ENCODE measurements at regions not wholly inside any gene's neighbourhood (a gene's known extent, or its start where the extent isn't known, plus 50 kb on each side); places are given as distances from the start of the nearest gene placed in this dataset.

DNA sequence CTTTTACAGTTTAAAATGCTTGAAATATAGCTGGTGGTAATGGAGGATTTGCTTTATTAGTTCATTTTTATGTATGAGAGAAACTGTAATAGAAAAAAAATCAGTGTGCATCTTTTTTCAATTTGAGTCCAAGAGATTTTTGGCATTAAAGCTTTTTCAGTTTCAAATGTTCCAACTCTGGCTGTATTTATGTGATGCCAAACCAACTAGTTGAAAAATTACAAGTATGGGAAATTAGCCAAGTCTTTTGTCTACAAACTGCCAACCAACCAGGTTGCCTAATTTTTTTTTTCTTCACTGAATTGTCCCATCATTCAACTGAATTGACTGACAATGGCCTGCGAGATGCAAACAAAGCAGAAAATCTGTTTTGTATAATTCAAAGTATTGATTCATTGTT lies 95.7 kb downstream of the ICOS start:
- H3K27me3 Mint-ChIP-seq = no peaks in the 10 kb centered on the region
- peaks cover 2% of the 10 kb centered on the region for H3K4me1 Mint-ChIP-seq

GRCh38 chr2:204033611-204034495 lies 97.3 kb downstream of the ICOS start:
- H3K36me3 Mint-ChIP-seq = no peaks in the 10 kb centered on the region
- ATAC-seq (ENCODE audit: low read depth) = no peak
- H3K27ac Mint-ChIP-seq = no peak overlapping the region
- H3K27me3 Mint-ChIP-seq = peaks cover 2% of the 10 kb centered on the region
- DNase-seq (ENCODE audit: low spot score in 2 of 2) = no peak
- no peaks in the 10 kb centered on the region for H3K9me3 Mint-ChIP-seq
- H3K4me1 Mint-ChIP-seq = no peaks in the 10 kb centered on the region
- no peak overlapping the region for H3K4me3 Mint-ChIP-seq

More for the DNA sequence above, 95.7 kb downstream of the ICOS start:
- ATAC-seq (ENCODE audit: low read depth) = no peak
- no peaks in the 10 kb centered on the region for H3K9me3 Mint-ChIP-seq
- H3K36me3 Mint-ChIP-seq = no peaks in the 10 kb centered on the region
- no peak overlapping the region for H3K27ac Mint-ChIP-seq
- no peak overlapping the region for H3K4me3 Mint-ChIP-seq
- no peak for DNase-seq (ENCODE audit: low spot score in 2 of 2)

DNA sequence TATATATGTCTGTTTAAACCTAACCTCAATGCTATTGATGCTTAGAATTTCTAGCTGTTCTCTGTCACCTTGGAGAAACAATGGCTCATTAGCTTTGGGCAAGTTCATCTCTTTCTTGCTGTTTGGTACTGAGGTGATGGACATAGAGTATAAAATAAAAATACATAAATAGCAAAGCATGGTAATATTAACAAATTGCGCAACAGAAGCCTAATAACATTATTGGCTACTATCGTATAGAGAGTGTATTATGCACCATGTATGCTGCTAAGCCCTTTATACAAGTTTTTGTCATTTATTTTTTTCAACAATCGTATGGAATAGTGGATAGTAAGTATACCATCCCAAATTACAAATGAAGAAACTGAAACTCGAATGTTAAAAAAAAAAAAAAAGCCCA lies 100.1 kb downstream of the ICOS start:
- no peak overlapping the region for H3K27ac Mint-ChIP-seq
- H3K27me3 Mint-ChIP-seq = peaks cover 7% of the 10 kb centered on the region
- DNase-seq (ENCODE audit: low spot score in 2 of 2) = no peak
- H3K4me3 Mint-ChIP-seq = no peak overlapping the region
- no peaks in the 10 kb centered on the region for H3K36me3 Mint-ChIP-seq
- ATAC-seq (ENCODE audit: low read depth) = no peak
- H3K9me3 Mint-ChIP-seq = peaks cover 1% of the 10 kb centered on the region
- H3K4me1 Mint-ChIP-seq = no peaks in the 10 kb centered on the region

DNA sequence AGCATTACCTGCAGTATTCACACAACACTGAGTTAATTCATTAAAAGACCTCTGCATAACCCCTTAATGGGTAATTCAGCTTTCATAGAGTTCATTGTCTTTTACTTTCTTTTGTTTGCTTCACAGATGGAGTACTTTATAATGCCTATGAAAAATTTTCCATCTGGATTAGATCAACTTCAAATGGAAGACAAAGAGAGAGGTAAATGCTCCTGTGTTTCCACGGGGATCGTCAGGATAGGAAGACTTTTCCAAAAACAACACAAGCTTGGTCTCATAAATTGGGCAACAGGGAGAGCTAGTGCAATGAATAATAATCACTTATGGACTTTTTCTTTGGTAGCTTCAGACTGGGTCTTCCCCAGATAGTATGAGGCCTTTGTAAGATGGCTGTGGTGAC lies 100.7 kb downstream of the ICOS start:
- DNase-seq (ENCODE audit: low spot score in 2 of 2) (no peak), ATAC-seq (ENCODE audit: low read depth) (no peak)
- no peaks in the 10 kb centered on the region for H3K36me3 Mint-ChIP-seq
- H3K4me1 Mint-ChIP-seq = no peaks in the 10 kb centered on the region
- H3K4me3 Mint-ChIP-seq = no peak overlapping the region
- peaks cover 7% of the 10 kb centered on the region for H3K27me3 Mint-ChIP-seq
- H3K27ac Mint-ChIP-seq = no peak overlapping the region
- H3K9me3 Mint-ChIP-seq = peaks cover 1% of the 10 kb centered on the region

DNA sequence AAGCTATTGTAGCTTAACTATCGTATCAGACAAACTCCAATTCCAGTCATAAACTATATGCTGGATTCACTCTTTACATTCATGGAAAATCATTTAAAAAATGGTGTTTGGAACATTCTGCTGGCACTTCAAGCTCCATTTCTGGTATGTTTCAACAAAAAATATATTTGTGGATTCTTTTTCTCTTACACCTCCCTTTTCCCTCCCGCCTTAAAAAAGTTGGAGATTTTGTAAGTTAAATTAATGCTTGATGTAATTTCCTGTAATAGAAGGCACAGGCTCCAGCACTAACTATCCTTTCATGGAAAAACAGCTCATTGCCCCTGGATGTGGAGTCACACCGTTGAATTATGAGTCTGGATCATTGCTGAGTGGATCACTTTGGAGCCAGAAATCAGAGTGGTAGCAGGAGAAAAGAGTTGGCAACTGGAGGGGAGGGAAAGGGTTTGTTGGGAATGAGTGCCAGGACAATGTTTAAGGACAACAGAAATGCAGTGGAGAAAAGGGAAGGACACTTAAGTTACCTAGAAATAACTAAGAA lies 102.8 kb downstream of the ICOS start:
- no peaks in the 10 kb centered on the region for H3K36me3 Mint-ChIP-seq
- ATAC-seq (ENCODE audit: low read depth) = no peak

GRCh38 chr2:204040016-204040415 lies 103.5 kb downstream of the ICOS start:
- Mint-ChIP-seq H3K36me3 (no peaks in the 10 kb centered on the region), H3K9me3 (peaks cover 1% of the 10 kb centered on the region), H3K4me1 (peaks cover 1% of the 10 kb centered on the region), H3K27me3 (peaks cover 9% of the 10 kb centered on the region), H3K4me3 (no peak overlapping the region), H3K27ac (no peak overlapping the region)
- no peak for ATAC-seq (ENCODE audit: low read depth)
- no peak for DNase-seq (ENCODE audit: low spot score in 2 of 2)

More for the DNA sequence above, 102.8 kb downstream of the ICOS start:
- Mint-ChIP-seq H3K9me3 (peaks cover 1% of the 10 kb centered on the region), H3K4me3 (no peak overlapping the region), H3K27ac (no peak overlapping the region), H3K4me1 (no peaks in the 10 kb centered on the region), H3K27me3 (peaks cover 8% of the 10 kb centered on the region)
- DNase-seq (ENCODE audit: low spot score in 2 of 2) = no peak

- DNase-seq (ENCODE audit: low spot score in 2 of 2) = no peak
- Mint-ChIP-seq H3K4me1 (peaks cover 3% of the 10 kb centered on the region), H3K36me3 (no peaks in the 10 kb centered on the region), H3K27me3 (peaks cover 10% of the 10 kb centered on the region), H3K4me3 (no peak overlapping the region), H3K27ac (no peak overlapping the region), H3K9me3 (peaks cover 1% of the 10 kb centered on the region)
- ATAC-seq (ENCODE audit: low read depth) = no peak
Measured at GRCh38 chr2:204042401-204042800, 105.8 kb downstream of the ICOS start.

DNA sequence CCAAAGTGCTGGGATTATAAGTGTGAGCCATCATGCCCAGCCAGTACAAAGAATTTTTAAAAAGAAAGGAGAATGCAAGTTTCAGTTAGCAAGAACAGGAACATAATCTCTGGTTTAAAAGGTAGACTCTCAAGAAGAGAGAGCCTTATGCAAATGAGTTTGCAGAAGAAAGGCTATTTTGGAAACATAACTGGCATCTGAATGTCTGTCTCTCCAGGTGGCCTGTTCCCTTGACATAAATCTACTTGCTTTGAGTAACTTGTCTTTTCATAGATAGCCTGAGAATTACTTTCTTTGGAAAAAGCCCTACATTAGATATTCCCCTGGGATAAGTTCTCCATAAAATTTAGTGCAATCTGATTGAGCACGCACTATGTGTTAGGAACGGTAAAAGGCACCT lies 109.6 kb downstream of the ICOS start:
- ATAC-seq (ENCODE audit: low read depth) (no peak), DNase-seq (ENCODE audit: low spot score in 2 of 2) (no peak)
- peaks cover 3% of the 10 kb centered on the region for H3K4me1 Mint-ChIP-seq
- H3K27ac Mint-ChIP-seq = no peak overlapping the region
- H3K27me3 Mint-ChIP-seq = peaks cover 10% of the 10 kb centered on the region
- H3K36me3 Mint-ChIP-seq = no peaks in the 10 kb centered on the region
- H3K4me3 Mint-ChIP-seq = no peak overlapping the region
- peaks cover 1% of the 10 kb centered on the region for H3K9me3 Mint-ChIP-seq

DNA sequence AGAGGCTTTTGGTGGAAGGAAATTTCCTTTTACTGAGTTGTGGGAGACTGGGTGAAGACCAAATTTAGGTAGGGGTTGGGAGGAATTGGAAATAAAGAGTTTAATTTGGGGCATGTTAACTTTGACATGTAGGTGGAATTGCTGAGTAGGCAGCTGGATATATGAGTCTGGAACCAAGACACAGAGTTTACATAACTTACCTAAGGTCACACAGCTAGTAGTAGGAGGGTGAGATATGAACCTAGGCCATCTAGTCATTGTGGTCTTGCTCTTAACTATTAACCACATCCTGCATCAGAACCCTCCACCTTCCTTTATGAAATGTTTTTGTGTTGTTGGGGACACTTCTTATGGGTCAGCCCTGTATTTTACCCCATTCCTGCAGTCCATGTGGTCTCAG lies 113.1 kb downstream of the ICOS start:
- H3K27ac Mint-ChIP-seq = no peak overlapping the region
- DNase-seq (ENCODE audit: low spot score in 2 of 2) (no peak), ATAC-seq (ENCODE audit: low read depth) (no peak)
- peaks cover 3% of the 10 kb centered on the region for H3K4me1 Mint-ChIP-seq
- H3K36me3 Mint-ChIP-seq = no peaks in the 10 kb centered on the region
- no peak overlapping the region for H3K4me3 Mint-ChIP-seq
- H3K27me3 Mint-ChIP-seq = peaks cover 8% of the 10 kb centered on the region
- no peaks in the 10 kb centered on the region for H3K9me3 Mint-ChIP-seq

DNA sequence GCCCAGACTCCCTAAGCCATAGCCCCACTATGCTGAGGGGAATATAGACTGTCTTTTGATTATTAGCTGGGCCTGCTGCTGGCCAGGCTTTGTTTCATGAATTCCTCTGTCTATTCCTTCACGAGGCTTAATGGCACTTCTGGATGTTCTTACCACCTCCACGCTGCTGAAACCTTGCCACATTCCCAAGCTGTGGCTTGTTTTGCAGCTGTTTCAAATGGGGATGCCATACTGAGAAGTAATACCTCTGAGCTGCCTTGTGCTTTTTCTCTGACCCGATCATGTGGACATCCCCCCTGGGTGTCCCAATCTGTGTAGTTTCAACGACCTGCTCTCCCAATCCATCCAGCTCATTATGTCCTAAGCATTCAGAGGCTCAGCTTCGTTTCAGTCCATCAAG lies 114.1 kb downstream of the ICOS start:
- H3K27me3 Mint-ChIP-seq = peaks cover 6% of the 10 kb centered on the region
- no peaks in the 10 kb centered on the region for H3K4me1 Mint-ChIP-seq
- no peak overlapping the region for H3K4me3 Mint-ChIP-seq
- no peak overlapping the region for H3K27ac Mint-ChIP-seq
- H3K9me3 Mint-ChIP-seq = no peaks in the 10 kb centered on the region
- H3K36me3 Mint-ChIP-seq = no peaks in the 10 kb centered on the region
- DNase-seq (ENCODE audit: low spot score in 2 of 2) (no peak), ATAC-seq (ENCODE audit: low read depth) (no peak)

- no peak overlapping the region for H3K27ac Mint-ChIP-seq
- no peak for ATAC-seq (ENCODE audit: low read depth)
- no peak overlapping the region for H3K4me3 Mint-ChIP-seq
- no peaks in the 10 kb centered on the region for H3K4me1 Mint-ChIP-seq
- H3K9me3 Mint-ChIP-seq = no peaks in the 10 kb centered on the region
- H3K36me3 Mint-ChIP-seq = no peaks in the 10 kb centered on the region
- DNase-seq (ENCODE audit: low spot score in 2 of 2) = no peak
- H3K27me3 Mint-ChIP-seq = peaks cover 6% of the 10 kb centered on the region
Measured at GRCh38 chr2:204051476-204051875, 114.9 kb downstream of the ICOS start.

- ATAC-seq (ENCODE audit: low read depth) (no peak), DNase-seq (ENCODE audit: low spot score in 2 of 2) (no peak)
- no peaks in the 10 kb centered on the region for H3K9me3 Mint-ChIP-seq
- no peak overlapping the region for H3K4me3 Mint-ChIP-seq
- no peak overlapping the region for H3K27ac Mint-ChIP-seq
- no peaks in the 10 kb centered on the region for H3K36me3 Mint-ChIP-seq
- H3K27me3 Mint-ChIP-seq = peaks cover 6% of the 10 kb centered on the region
- no peaks in the 10 kb centered on the region for H3K4me1 Mint-ChIP-seq
Measured at GRCh38 chr2:204051984-204052556, 115.5 kb downstream of the ICOS start.

DNA sequence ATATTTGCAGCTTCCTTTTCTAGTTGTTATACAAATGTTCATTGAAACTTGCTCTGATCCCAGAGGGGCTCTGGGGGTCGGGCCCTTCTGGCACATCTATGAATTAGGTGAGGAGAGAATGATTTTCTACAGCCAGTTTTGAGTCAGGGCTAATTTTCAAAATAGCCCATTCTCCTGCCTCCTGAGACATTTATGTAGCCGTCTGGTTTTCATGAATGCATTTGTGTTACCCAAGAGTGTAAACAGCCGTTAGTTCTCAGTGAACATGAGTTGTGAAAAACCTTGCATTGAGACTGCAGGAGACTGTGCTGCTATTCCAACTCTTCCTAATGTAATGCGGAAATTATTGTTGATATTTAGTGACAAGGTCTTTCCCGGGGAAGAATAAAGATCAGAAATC lies 122.5 kb downstream of the ICOS start:
- DNase-seq (ENCODE audit: low spot score in 2 of 2) (no peak), ATAC-seq (ENCODE audit: low read depth) (no peak)
- H3K36me3 Mint-ChIP-seq = no peaks in the 10 kb centered on the region
- no peak overlapping the region for H3K27ac Mint-ChIP-seq
- no peaks in the 10 kb centered on the region for H3K9me3 Mint-ChIP-seq
- no peak overlapping the region for H3K4me3 Mint-ChIP-seq
- peaks cover 4% of the 10 kb centered on the region for H3K27me3 Mint-ChIP-seq
- no peaks in the 10 kb centered on the region for H3K4me1 Mint-ChIP-seq

GRCh38 chr2:204060841-204061240 lies 124.3 kb downstream of the ICOS start:
- Mint-ChIP-seq H3K9me3 (no peaks in the 10 kb centered on the region), H3K27ac (no peak overlapping the region), H3K27me3 (peaks cover 4% of the 10 kb centered on the region), H3K4me1 (no peaks in the 10 kb centered on the region), H3K36me3 (no peaks in the 10 kb centered on the region), H3K4me3 (no peak overlapping the region)
- ATAC-seq (ENCODE audit: low read depth) = no peak
- no peak for DNase-seq (ENCODE audit: low spot score in 2 of 2)
